K562 (cell line): ENCODE measurements at regions not wholly inside any gene's neighbourhood (a gene's known extent, or its start where the extent isn't known, plus 50 kb on each side); places are given as distances from the start of the nearest gene placed in this dataset.

ENCODE experiments used
- ATAC-seq: fragments of 200-7000 bp; cut with Tn5 transposase; 3 replicates; pipeline ENCODE4 v1.9.1; 2020; ENCODE audit warnings: moderate library complexity
- BruUV-seq: library from RNA; stranded (reverse); fragments of 400-500 nt; replicated peaks from 2 replicates; lab custom pipeline; 2021; lab: Mats Ljungman, UMichigan
- CTCF ChIA-PET: fragments of 300-600 bp; formaldehyde crosslinking; extraction: SDS; loops from one replicate; lab custom pipeline; 2021; ENCODE audit warnings: low intra/inter-chr PET ratio; lab: Yijun Ruan, JAX
- POLR2A ChIA-PET: fragments of 300-600, 350-650 bp; sonication (Branson Sonifier 250); formaldehyde crosslinking; extraction: SDS; loops from one replicate; lab custom pipeline; 2021; ENCODE audit warnings: antibody characterized with exemption, inconsistent platforms; lab: Yijun Ruan, JAX
- DNase-seq, 4 experiments: peaks; one replicate each; pipeline versions ENCODE4 v3.0.0 to v3.0.0-alpha.2; 2011 to 2018; ENCODE audit warnings: low spot score in 3 of 4, mixed read lengths in 3 of 4; ENCODE audit errors: extremely low read depth in 1 of 4
- FAIRE-seq: peaks from 2 replicates; lab custom pipeline; 2011; peaks lifted over from hg19 to GRCh38; lab: Jason Lieb, UNC
- H2AFZ ChIP-seq: 2 replicates; pipeline ENCODE4 v1.6.0; 2011; ENCODE audit warnings: low read depth, low read length, control low read depth, inconsistent platforms
- H3K27ac ChIP-seq: fragments of 200-600 bp; 3 replicates; pipeline ENCODE4 v1.8.0; 2011; ENCODE audit warnings: low read depth, mild to moderate bottlenecking, control low read depth, inconsistent platforms, low read length, moderate library complexity, mixed read lengths; ENCODE audit errors: extremely low read depth
- H3K27me3 ChIP-seq, 2 experiments: fragments of 300-600 bp in 1 of 2; 2 replicates in 1 of 2; 3 replicates in 1 of 2; pipeline versions ENCODE4 v1.6.0 to v1.8.0; 2011; ENCODE audit warnings: inconsistent platforms in 2 of 2, low read length in 2 of 2, mild to moderate bottlenecking in 1 of 2, mixed read lengths in 1 of 2, moderate library complexity in 1 of 2; ENCODE audit not compliant: control insufficient read depth in 2 of 2, insufficient read depth in 2 of 2
- H3K36me3 ChIP-seq: fragments of 300-600 bp; 3 replicates; pipeline ENCODE4 v1.8.0; 2011; ENCODE audit warnings: mild to moderate bottlenecking, low read length, inconsistent platforms; ENCODE audit not compliant: control insufficient read depth, insufficient read depth
- H3K4me1 ChIP-seq, 2 experiments: fragments of 200-600 bp in 1 of 2; replicated peaks in 1 of 2; 2 replicates in 1 of 2; 3 replicates in 1 of 2; pipeline versions ENCODE4 v1.5.1 to v1.8.0; 2011; ENCODE audit warnings: inconsistent platforms in 2 of 2, low read length in 2 of 2, mild to moderate bottlenecking in 1 of 2, mixed read lengths in 1 of 2, moderate library complexity in 1 of 2; ENCODE audit not compliant: control insufficient read depth in 2 of 2, insufficient read depth in 2 of 2
- H3K4me2 ChIP-seq: 2 replicates; pipeline ENCODE4 v1.6.1; 2011; ENCODE audit warnings: low read length, control low read depth, inconsistent platforms, mixed read lengths; ENCODE audit not compliant: insufficient read depth
- H3K4me3 ChIP-seq: fragments of 200-600 bp; sonication (generic), shearing (Covaris generic); 2 replicates; pipeline ENCODE4 v1.5.1; 2016; ENCODE audit warnings: control low read depth, inconsistent platforms
- H3K79me2 ChIP-seq: fragments of 200-600 bp; 3 replicates; pipeline ENCODE4 v1.8.0; 2011; ENCODE audit warnings: low read length, inconsistent platforms; ENCODE audit not compliant: control insufficient read depth, insufficient read depth
- H3K9ac ChIP-seq, 2 experiments: 2 replicates each; pipeline versions ENCODE4 v1.6.0 to v1.6.1; 2011; ENCODE audit warnings: low read depth in 2 of 2, low read length in 2 of 2, control low read depth in 1 of 2, inconsistent platforms in 1 of 2, mild to moderate bottlenecking in 1 of 2, mixed read lengths in 1 of 2; ENCODE audit not compliant: insufficient read depth in 1 of 2
- H3K9me1 ChIP-seq: one replicate; pipeline ENCODE4 v1.6.0; 2011; ENCODE audit warnings: inconsistent platforms, mild to moderate bottlenecking, low read length, moderate library complexity; ENCODE audit not compliant: control insufficient read depth, insufficient read depth
- H3K9me3 ChIP-seq: replicated peaks from 2 replicates; pipeline ENCODE4 v1.5.1; 2011; ENCODE audit warnings: low read depth, low read length, inconsistent platforms; ENCODE audit not compliant: control insufficient read depth, insufficient read depth
- H4K20me1 ChIP-seq: replicated peaks from 2 replicates; pipeline ENCODE4 v1.6.1; 2011; ENCODE audit warnings: low read length, inconsistent platforms, mixed read lengths; ENCODE audit not compliant: control insufficient read depth, insufficient read depth
- CBFB ChIP-seq: sonication (generic); formaldehyde crosslinking; IDR thresholded peaks from 2 replicates; pipeline ENCODE4 v1.4.0; 2020; ENCODE audit warnings: mild to moderate bottlenecking, missing genetic modification reagents
- GMEB1 ChIP-seq: fragments of 250-450 bp; sonication (Bioruptor Pico); IDR thresholded peaks from 2 replicates; pipeline ENCODE4 v1.4.0; 2020; ENCODE audit warnings: mild to moderate bottlenecking
- HES1 ChIP-seq: fragments of 450-650 bp; IDR thresholded peaks from 2 replicates; pipeline ENCODE4 v1.6.1; 2016; ENCODE audit warnings: low read depth, mild to moderate bottlenecking, moderate library complexity
- ILF3 ChIP-seq: fragments of 450-650 bp; IDR thresholded peaks from 2 replicates; pipeline ENCODE4 v1.6.1; 2018; ENCODE audit warnings: antibody characterized with exemption, mild to moderate bottlenecking, moderate library complexity, borderline replicate concordance
- KAT2B ChIP-seq: IDR thresholded peaks from one replicate; pipeline ENCODE4 v1.6.1; 2012; ENCODE audit warnings: low read depth, mild to moderate bottlenecking, control low read depth, inconsistent platforms, low read length, moderate library complexity
- SRSF7 ChIP-seq: fragments of 200-400 bp; formaldehyde crosslinking; optimal IDR thresholded peaks from 2 replicates; pipeline ENCODE3; 2017; ENCODE audit warnings: mild to moderate bottlenecking, low read depth, low read length
- STAT5B ChIP-seq: fragments of 250-450 bp; sonication (Bioruptor Pico); IDR thresholded peaks from 2 replicates; pipeline ENCODE4 v1.8.0; 2021; ENCODE audit warnings: mild to moderate bottlenecking, inconsistent platforms
- TBL1XR1 ChIP-seq, 2 experiments: IDR thresholded peaks; 2 replicates each; pipeline ENCODE4 v1.6.1; 2012; ENCODE audit warnings: improper control_type of control experiment in 2 of 2, low read length in 2 of 2, mild to moderate bottlenecking in 1 of 2
- THAP7 ChIP-seq: fragments of 250-450 bp; sonication (Bioruptor Pico); IDR thresholded peaks from 2 replicates; pipeline ENCODE4 v1.5.0; 2021
- U2AF1 ChIP-seq: fragments of 200-400 bp; formaldehyde crosslinking; optimal IDR thresholded peaks from 2 replicates; pipeline ENCODE3; 2017; ENCODE audit warnings: mild to moderate bottlenecking, low read depth, low read length, moderate library complexity
- XRCC3 ChIP-seq: fragments of 450-650 bp; IDR thresholded peaks from 2 replicates; pipeline ENCODE4 v1.6.1; 2017; ENCODE audit warnings: mild to moderate bottlenecking, moderate library complexity
- ZFP1 ChIP-seq: fragments of 450-650 bp; formaldehyde crosslinking; IDR thresholded peaks from 2 replicates; pipeline ENCODE4 v1.4.0; 2020; ENCODE audit warnings: mild to moderate bottlenecking, mixed read lengths
- ZHX1 ChIP-seq: fragments of 150-350 bp; conservative IDR thresholded peaks from 2 replicates; pipeline ENCODE4 v1.6.1; 2014; ENCODE audit warnings: low read length
- ZKSCAN1 ChIP-seq: fragments of 150-350 bp; IDR thresholded peaks from 2 replicates; pipeline ENCODE4 v1.6.1; 2016; ENCODE audit warnings: low read depth, low read length
- ZNF133 ChIP-seq: fragments of 250-450 bp; sonication (Bioruptor Pico); IDR thresholded peaks from 2 replicates; pipeline ENCODE4 v1.4.0; 2020; ENCODE audit warnings: mild to moderate bottlenecking
- ZNF146 ChIP-seq: IDR thresholded peaks from one replicate; pipeline ENCODE4 v1.6.1; 2018; ENCODE audit warnings: missing compliant biosample characterization; ENCODE audit not compliant: unreplicated experiment
- ZNF77 ChIP-seq: fragments of 250-450 bp; sonication (Bioruptor Pico); IDR thresholded peaks from 2 replicates; pipeline ENCODE4 v1.5.0; 2020
- WGBS: fragments of 100-300 bp; shearing (Covaris generic); methylation state at CpG from one replicate; pipeline ENCODE4 v1.1.6; 2016; ENCODE audit warnings: low coverage, mixed read lengths; ENCODE audit not compliant: insufficient coverage; ENCODE audit errors: missing lambda C conversion rate; 5-methylcytosine and 5-hydroxymethylcytosine counted together
- in situ Hi-C: fragments of 300-500 bp; cut with MboI; formaldehyde crosslinking; loops from 4 replicates; pipeline ENCODE4 v1.15.0; 2018; ENCODE audit warnings: inconsistent platforms, mixed read lengths
- intact Hi-C: fragments of 100-400 bp; cut with micrococcal nuclease; formaldehyde crosslinking; loops from 2 replicates; pipeline ENCODE4 v1.14.2; 2022

- TF ChIP-seq GMEB1 (CRISPR knock-in tag) (no peak), HES1 (no peak)
- TF ChIP-seq, all 486 proteins: peak for 0
These were observed 2452.1 kb downstream of the PCDH9 start (continued) for GRCh38 chr13:64778002-64778401.

- ATAC-seq = no peak
- POLR2A ChIA-PET = no interaction called here
- intact Hi-C loops = no loop called here
- Histone ChIP-seq H2AFZ (no peak overlapping the region), H3K27ac (no peak overlapping the region), H3K9ac (no peak overlapping the region), H3K4me2 (no peak overlapping the region), H3K9me1 (no peaks in the 10 kb centered on the region), H3K27me3 (no peaks in the 10 kb centered on the region), H3K9me3 (no peaks in the 10 kb centered on the region), H3K79me2 (no peaks in the 10 kb centered on the region), H4K20me1 (no peaks in the 10 kb centered on the region), H3K4me3 (no peak overlapping the region), H3K36me3 (no peaks in the 10 kb centered on the region), H3K4me1 (no peaks in the 10 kb centered on the region)
- CTCF ChIA-PET = no interaction called here
- WGBS = 0% methylated on average over 1 of the region's 1 CpG
- FAIRE-seq = no peak
- TF ChIP-seq ILF3 (no peak), XRCC3 (no peak), ZNF77 (CRISPR knock-in tag) (no peak), ZHX1 (no peak), STAT5B (CRISPR knock-in tag) (no peak), KAT2B (no peak), U2AF1 (no peak), CBFB (CRISPR knock-in tag) (no peak), ZNF146 (CRISPR knock-in tag) (no peak), THAP7 (no peak), ZNF133 (CRISPR knock-in tag) (no peak), TBL1XR1 (IDR thresholded peaks at IDR 0.05; ENCODE audit: low read length in 2 of 2) (no peak), ZKSCAN1 (no peak), SRSF7 (no peak), ZFP1 (no peak)
- no peak for DNase-seq
- in situ Hi-C loops = no loop called here
- no TSS peak for BruUV-seq
These were observed 2455.2 kb downstream of the PCDH9 start for GRCh38 chr13:64774915-64775314.
